HEK293 (cell line): ENCODE measurements at regions not wholly inside any gene's neighbourhood (a gene's known extent, or its start where the extent isn't known, plus 50 kb on each side); places are given as distances from the start of the nearest gene placed in this dataset.

Source experiments
- CTCF ChIA-PET: fragments of 350-600 bp; formaldehyde crosslinking; extraction: SDS; loops from one replicate; lab custom pipeline; 2021; ENCODE audit warnings: antibody characterized with exemption; lab: Yijun Ruan, JAX
- POLR2A ChIA-PET: fragments of 300-600 bp; formaldehyde crosslinking; extraction: SDS; loops from one replicate; lab custom pipeline; 2020; ENCODE audit warnings: antibody characterized with exemption, inconsistent platforms; lab: Yijun Ruan, JAX
- H3K27ac ChIP-seq: fragments of 200-500 bp; sonication (Bioruptor generic); 2 replicates; pipeline ENCODE4 v1.5.1; 2014; ENCODE audit warnings: low read depth, low read length, control low read depth, inconsistent platforms; ENCODE audit errors: extremely low read depth
- H3K36me3 ChIP-seq, 2 experiments: fragments of 200-500 bp in 1 of 2; sonication (Bioruptor generic) in 1 of 2; 1 replicate in 1 of 2; 2 replicates in 1 of 2; pipeline ENCODE4 v1.5.1; 2014 to 2017; ENCODE audit warnings: inconsistent platforms in 2 of 2, low read length in 2 of 2; ENCODE audit not compliant: control insufficient read depth in 2 of 2, insufficient read depth in 1 of 2
- H3K4me1 ChIP-seq: fragments of 200-500 bp; sonication (Bioruptor generic); 2 replicates; pipeline ENCODE4 v1.5.1; 2014; ENCODE audit warnings: mild to moderate bottlenecking, low read length, inconsistent platforms; ENCODE audit not compliant: control insufficient read depth, insufficient read depth
- H3K4me3 ChIP-seq: 2 replicates; pipeline ENCODE4 v1.5.1; 2011; ENCODE audit warnings: low read depth, mild to moderate bottlenecking, control low read depth, low read length, moderate library complexity
- H3K9me3 ChIP-seq: fragments of 200-500 bp; sonication (Bioruptor generic); 2 replicates; pipeline ENCODE4 v1.5.1; 2014; ENCODE audit warnings: low read depth, low read length, inconsistent platforms; ENCODE audit not compliant: control insufficient read depth, insufficient read depth
- EGR2 ChIP-seq: fragments of 450-650 bp; formaldehyde crosslinking; IDR thresholded peaks from 2 replicates; pipeline ENCODE4 v1.5.1; 2016; ENCODE audit warnings: low read depth, missing biosample characterization, missing genetic modification characterization
- FEZF1 ChIP-seq: fragments of 450-650 bp; formaldehyde crosslinking; IDR thresholded peaks from 2 replicates; pipeline ENCODE4 v1.5.1; 2016; ENCODE audit warnings: missing biosample characterization, missing genetic modification characterization
- PATZ1 ChIP-seq: fragments of 450-650 bp; formaldehyde crosslinking; IDR thresholded peaks from 2 replicates; pipeline ENCODE4 v1.5.1; 2016; ENCODE audit warnings: missing biosample characterization, missing genetic modification characterization
- PRDM6 ChIP-seq: fragments of 450-650 bp; formaldehyde crosslinking; IDR thresholded peaks from 2 replicates; pipeline ENCODE4 v1.5.1; 2017; ENCODE audit warnings: missing biosample characterization, missing genetic modification characterization
- SCRT2 ChIP-seq: fragments of 450-650 bp; formaldehyde crosslinking; IDR thresholded peaks from 2 replicates; pipeline ENCODE4 v1.5.1; 2016; ENCODE audit warnings: missing biosample characterization, missing genetic modification characterization
- SP3 ChIP-seq: fragments of 450-650 bp; formaldehyde crosslinking; IDR thresholded peaks from 2 replicates; pipeline ENCODE4 v1.5.1; 2016; ENCODE audit warnings: missing biosample characterization, missing genetic modification characterization
- ZBTB7A ChIP-seq: fragments of 450-650 bp; formaldehyde crosslinking; IDR thresholded peaks from 2 replicates; pipeline ENCODE4 v1.5.1; 2016; ENCODE audit warnings: low read depth, missing biosample characterization, missing genetic modification characterization
- ZEB2 ChIP-seq: fragments of 450-650 bp; formaldehyde crosslinking; IDR thresholded peaks from 2 replicates; pipeline ENCODE4 v1.5.1; 2016; ENCODE audit warnings: missing biosample characterization, missing genetic modification characterization
- ZNF10 ChIP-seq: fragments of 450-650 bp; formaldehyde crosslinking; IDR thresholded peaks from 2 replicates; pipeline ENCODE4 v1.5.1; 2017; ENCODE audit warnings: missing biosample characterization, missing genetic modification characterization
- ZNF132 ChIP-seq: fragments of 450-650 bp; formaldehyde crosslinking; IDR thresholded peaks from 2 replicates; pipeline ENCODE4 v1.5.1; 2017; ENCODE audit warnings: missing biosample characterization, missing genetic modification characterization, borderline replicate concordance
- ZNF221 ChIP-seq: fragments of 450-650 bp; formaldehyde crosslinking; IDR thresholded peaks from 2 replicates; pipeline ENCODE4 v1.5.1; 2017; ENCODE audit warnings: missing biosample characterization, missing genetic modification characterization, borderline replicate concordance
- ZNF423 ChIP-seq: fragments of 450-650 bp; formaldehyde crosslinking; IDR thresholded peaks from 2 replicates; pipeline ENCODE4 v1.5.1; 2016; ENCODE audit warnings: missing biosample characterization, missing genetic modification characterization
- ZNF473 ChIP-seq: fragments of 450-650 bp; formaldehyde crosslinking; IDR thresholded peaks from 2 replicates; pipeline ENCODE4 v1.5.1; 2017; ENCODE audit warnings: missing biosample characterization, missing genetic modification characterization
- ZNF548 ChIP-seq: fragments of 450-650 bp; formaldehyde crosslinking; IDR thresholded peaks from 2 replicates; pipeline ENCODE4 v1.5.1; 2016; ENCODE audit warnings: missing biosample characterization, missing genetic modification characterization
- ZNF561 ChIP-seq: fragments of 450-650 bp; IDR thresholded peaks from 2 replicates; pipeline ENCODE4 v1.5.1; 2018; ENCODE audit warnings: missing biosample characterization, missing genetic modification characterization, borderline replicate concordance
- ZNF585B ChIP-seq: fragments of 450-650 bp; formaldehyde crosslinking; IDR thresholded peaks from 2 replicates; pipeline ENCODE4 v1.5.1; 2016; ENCODE audit warnings: missing biosample characterization, missing genetic modification characterization
- ZNF639 ChIP-seq: fragments of 450-650 bp; formaldehyde crosslinking; IDR thresholded peaks from 2 replicates; pipeline ENCODE4 v1.5.1; 2016; ENCODE audit warnings: missing biosample characterization, missing genetic modification characterization
- ZNF664 ChIP-seq: fragments of 450-650 bp; formaldehyde crosslinking; IDR thresholded peaks from 2 replicates; pipeline ENCODE4 v1.5.1; 2016; ENCODE audit warnings: missing biosample characterization, missing genetic modification characterization
- ZXDB ChIP-seq: fragments of 450-650 bp; formaldehyde crosslinking; IDR thresholded peaks from 2 replicates; pipeline ENCODE4 v1.5.1; 2016; ENCODE audit warnings: missing biosample characterization, missing genetic modification characterization

- TF ChIP-seq PRDM6 (no peak), ZNF639 (tag by site-specific recombination) (no peak), FEZF1 (tag by site-specific recombination) (no peak), ZBTB7A (no peak), ZNF585B (no peak), ZNF561 (no peak)
These were observed 54.8 kb upstream of the SGK1 start (continued) for GRCh38 chr6:134372603-134373281.

- ChIA-PET CTCF (no interaction called here), POLR2A (no interaction called here)
- TF ChIP-seq ZXDB (tag by site-specific recombination) (no peak), ZNF664 (tag by site-specific recombination) (no peak), ZNF473 (no peak), ZEB2 (tag by site-specific recombination) (no peak), ZNF132 (tag by site-specific recombination) (no peak), SCRT2 (no peak), EGR2 (tag by site-specific recombination) (no peak), SP3 (tag by site-specific recombination) (no peak), PATZ1 (tag by site-specific recombination) (no peak), ZNF221 (tag by site-specific recombination) (no peak), ZNF10 (no peak), ZNF423 (tag by site-specific recombination) (no peak), ZNF548 (tag by site-specific recombination) (no peak)
- Histone ChIP-seq H3K4me1 (no peaks in the 10 kb centered on the region), H3K4me3 (no peak overlapping the region), H3K27ac (no peak overlapping the region), H3K36me3 (no peaks in the 10 kb centered on the region), H3K9me3 (no peaks in the 10 kb centered on the region)
These were observed 50.8 kb upstream of the SGK1 start for GRCh38 chr6:134368670-134369069.
